PC-9 (cell line): ENCODE measurements at regions not wholly inside any gene's neighbourhood (a gene's known extent, or its start where the extent isn't known, plus 50 kb on each side); places are given as distances from the start of the nearest gene placed in this dataset.

ENCODE experiments used
- BruUV-seq: library from RNA; stranded (reverse); fragments of 400-500 nt; replicated peaks from 2 replicates; lab custom pipeline; 2021; lab: Mats Ljungman, UMichigan
- CTCF ChIA-PET: fragments of 300-600 bp; sonication (Branson Sonifier 250); formaldehyde crosslinking; loops from one replicate; lab custom pipeline; 2022; ENCODE audit warnings: antibody characterized with exemption; lab: Charles Lee
- POLR2A ChIA-PET: fragments of 300-600 bp; sonication (Branson Sonifier 250); formaldehyde crosslinking; loops from one replicate; lab custom pipeline; 2022; ENCODE audit warnings: antibody characterized with exemption; ENCODE audit not compliant: unreplicated experiment; lab: Charles Lee
- DNase-seq, 2 experiments: peaks; one replicate each; pipeline versions ENCODE4 v3.0.0 to v3.0.0-alpha.2; 2015 to 2022; ENCODE audit warnings: mixed read lengths in 1 of 2
- H2AFZ ChIP-seq: fragments of 200-600 bp; sonication (generic); 2 replicates; pipeline ENCODE4 v1.8.1; 2017; ENCODE audit warnings: antibody characterized with exemption
- H3F3A ChIP-seq: fragments of 200-600 bp; sonication (generic); 2 replicates; pipeline ENCODE4 v1.8.1; 2017; ENCODE audit warnings: antibody characterized with exemption, mild to moderate bottlenecking, low read depth; ENCODE audit not compliant: insufficient read depth
- H3K27ac ChIP-seq: fragments of 200-600 bp; sonication (generic); 2 replicates; pipeline ENCODE4 v1.6.1; 2016; ENCODE audit warnings: mixed run types
- H3K27me3 ChIP-seq: fragments of 200-600 bp; sonication (generic); 2 replicates; pipeline ENCODE4 v1.6.1; 2016; ENCODE audit warnings: low read depth, mixed run types; ENCODE audit not compliant: insufficient read depth
- H3K36me3 ChIP-seq: fragments of 200-600 bp; sonication (generic); 2 replicates; pipeline ENCODE4 v1.6.1; 2016; ENCODE audit warnings: low read depth, mixed run types
- H3K4me1 ChIP-seq: fragments of 200-600 bp; sonication (generic); replicated peaks from 2 replicates; pipeline ENCODE4 v1.6.1; 2016; ENCODE audit warnings: mixed run types; ENCODE audit not compliant: insufficient read depth
- H3K4me2 ChIP-seq: fragments of 200-600 bp; sonication (generic); 2 replicates; pipeline ENCODE4 v1.6.1; 2017; ENCODE audit warnings: mixed run types
- H3K4me3 ChIP-seq: fragments of 200-600 bp; sonication (generic); 2 replicates; pipeline ENCODE4 v1.6.1; 2016; ENCODE audit warnings: mixed run types
- H3K79me2 ChIP-seq: fragments of 200-600 bp; sonication (generic); 2 replicates; pipeline ENCODE4 v1.6.1; 2017; ENCODE audit warnings: low read depth, mixed run types
- H3K9me2 ChIP-seq: fragments of 200-600 bp; sonication (generic); 2 replicates; pipeline ENCODE4 v1.8.1; 2017; ENCODE audit warnings: mild to moderate bottlenecking; ENCODE audit not compliant: insufficient read depth
- H3K9me3 ChIP-seq: fragments of 200-600 bp; sonication (generic); 2 replicates; pipeline ENCODE4 v1.8.1; 2016; ENCODE audit warnings: low read depth; ENCODE audit not compliant: insufficient read depth
- H4K20me1 ChIP-seq: fragments of 200-600 bp; sonication (generic); 2 replicates; pipeline ENCODE4 v1.8.1; 2017; ENCODE audit not compliant: insufficient read depth
- EZH2 ChIP-seq: fragments of 200-600 bp; sonication (generic); IDR thresholded peaks from 2 replicates; pipeline ENCODE4 v1.8.0; 2017; ENCODE audit warnings: antibody characterized with exemption, low read depth
- intact Hi-C: fragments of 100-400 bp; cut with micrococcal nuclease; formaldehyde crosslinking; loops from one replicate; pipeline ENCODE4 v1.10.0; 2022; ENCODE audit not compliant: unreplicated experiment
- TF ChIP-seq, protein P1 (sequence below): fragments of 200-600 bp; sonication (generic); conservative IDR thresholded peaks from 2 replicates; pipeline ENCODE4 v1.6.1; 2017; ENCODE audit warnings: mixed run types, antibody characterized with exemption, mild to moderate bottlenecking, moderate library complexity

DNA sequence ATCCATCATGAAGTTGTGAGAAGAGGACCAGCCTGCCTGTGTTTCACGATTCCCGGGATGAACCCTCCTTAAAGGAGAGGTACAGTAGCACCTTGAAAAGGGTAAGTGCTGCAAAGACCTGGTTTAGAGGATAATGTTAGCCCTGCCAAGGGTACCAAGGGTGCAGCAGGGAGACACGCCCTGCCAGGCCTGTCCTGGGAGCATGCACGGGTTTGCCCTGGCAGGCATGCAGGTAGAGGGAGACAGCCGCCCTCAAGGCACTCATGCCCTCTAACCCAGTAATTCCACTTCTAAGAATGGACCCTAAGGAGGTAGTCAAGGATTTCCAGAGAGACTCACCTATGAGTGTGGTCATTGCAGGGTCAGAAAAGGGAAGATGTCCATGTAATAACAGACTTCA, 65.0 kb downstream of the DIO3 start:
- intact Hi-C loops, result loop anchor here (5.0 to 10.0 kb wide), 4 partner anchors 149 to 1242 kb away; partner anchors contain the start of genes CINP and TECPR2
- H3K4me1 ChIP-seq, result peaks cover 20% of the 10 kb centered on the region
- ChIA-PET POLR2A (no interaction called here), CTCF (no interaction called here)
- no peaks in the 10 kb centered on the region for H3K9me2 ChIP-seq
- no peak for DNase-seq
- H3K79me2 ChIP-seq, result no peaks in the 10 kb centered on the region
- TF ChIP-seq EZH2, result no peak
- TF ChIP-seq, protein P1, sequence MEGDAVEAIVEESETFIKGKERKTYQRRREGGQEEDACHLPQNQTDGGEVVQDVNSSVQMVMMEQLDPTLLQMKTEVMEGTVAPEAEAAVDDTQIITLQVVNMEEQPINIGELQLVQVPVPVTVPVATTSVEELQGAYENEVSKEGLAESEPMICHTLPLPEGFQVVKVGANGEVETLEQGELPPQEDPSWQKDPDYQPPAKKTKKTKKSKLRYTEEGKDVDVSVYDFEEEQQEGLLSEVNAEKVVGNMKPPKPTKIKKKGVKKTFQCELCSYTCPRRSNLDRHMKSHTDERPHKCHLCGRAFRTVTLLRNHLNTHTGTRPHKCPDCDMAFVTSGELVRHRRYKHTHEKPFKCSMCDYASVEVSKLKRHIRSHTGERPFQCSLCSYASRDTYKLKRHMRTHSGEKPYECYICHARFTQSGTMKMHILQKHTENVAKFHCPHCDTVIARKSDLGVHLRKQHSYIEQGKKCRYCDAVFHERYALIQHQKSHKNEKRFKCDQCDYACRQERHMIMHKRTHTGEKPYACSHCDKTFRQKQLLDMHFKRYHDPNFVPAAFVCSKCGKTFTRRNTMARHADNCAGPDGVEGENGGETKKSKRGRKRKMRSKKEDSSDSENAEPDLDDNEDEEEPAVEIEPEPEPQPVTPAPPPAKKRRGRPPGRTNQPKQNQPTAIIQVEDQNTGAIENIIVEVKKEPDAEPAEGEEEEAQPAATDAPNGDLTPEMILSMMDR, result no peak
- no peak overlapping the region for H3K4me2 ChIP-seq
- no TSS peak for BruUV-seq
- H3K36me3 ChIP-seq, result no peaks in the 10 kb centered on the region
- no peaks in the 10 kb centered on the region; the same call in 1 of the 2 replicates for H3F3A ChIP-seq
- H4K20me1 ChIP-seq, result no peaks in the 10 kb centered on the region
- no peaks in the 10 kb centered on the region for H3K9me3 ChIP-seq
- H3K4me3 ChIP-seq, result no peak overlapping the region
- no peaks in the 10 kb centered on the region for H3K27me3 ChIP-seq
- H2AFZ ChIP-seq, result no peak overlapping the region
- no peak overlapping the region for H3K27ac ChIP-seq

DNA sequence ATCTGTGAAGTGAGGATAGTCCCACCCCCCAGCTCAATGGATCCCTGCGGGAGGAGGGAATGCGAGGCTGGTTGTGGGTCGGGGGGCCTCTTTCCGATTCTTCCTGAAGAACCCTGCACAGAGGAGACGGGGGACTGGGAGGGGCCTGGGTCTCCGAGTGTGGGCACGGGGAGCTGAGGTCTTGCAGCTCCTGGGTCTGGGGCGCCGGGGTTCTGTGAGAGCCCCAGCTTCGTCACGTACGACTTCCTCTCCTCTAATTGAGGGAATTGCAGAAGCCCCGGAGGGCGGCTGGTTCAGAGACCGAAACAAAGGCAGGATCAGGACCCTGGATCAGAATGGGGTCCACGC, 66.6 kb downstream of the DIO3 start:
- Histone ChIP-seq H3K9me2 (no peaks in the 10 kb centered on the region), H2AFZ (no peak overlapping the region), H4K20me1 (no peaks in the 10 kb centered on the region), H3K9me3 (no peaks in the 10 kb centered on the region), H3K27ac (no peak overlapping the region), H3K4me1 (peaks cover 20% of the 10 kb centered on the region), H3K4me3 (no peak overlapping the region), H3F3A (no peaks in the 10 kb centered on the region; the same call in 1 of the 2 replicates), H3K4me2 (peak overlapping the region; percentile 62), H3K27me3 (no peaks in the 10 kb centered on the region), H3K36me3 (no peaks in the 10 kb centered on the region), H3K79me2 (no peaks in the 10 kb centered on the region)
- ChIA-PET CTCF (interaction anchor here (0.6 to 0.9 kb wide), 2 partner anchors 888 to 891 kb away, joined by 3 to 16 read pairs; no protein-coding TSS in a partner anchor), POLR2A (interaction anchor here (0.6 kb wide), 1 partner anchor 882 kb away, joined by 4 read pairs; no protein-coding TSS in a partner anchor)
- TF ChIP-seq EZH2, result no peak
- TF ChIP-seq, protein P1, result no peak
- intact Hi-C loops, result loop anchor here (2.0 to 10.0 kb wide), 6 partner anchors 151 to 1243 kb away; partner anchors contain the start of genes CINP and TECPR2
- DNase-seq, result no peak
- no TSS peak for BruUV-seq

DNA sequence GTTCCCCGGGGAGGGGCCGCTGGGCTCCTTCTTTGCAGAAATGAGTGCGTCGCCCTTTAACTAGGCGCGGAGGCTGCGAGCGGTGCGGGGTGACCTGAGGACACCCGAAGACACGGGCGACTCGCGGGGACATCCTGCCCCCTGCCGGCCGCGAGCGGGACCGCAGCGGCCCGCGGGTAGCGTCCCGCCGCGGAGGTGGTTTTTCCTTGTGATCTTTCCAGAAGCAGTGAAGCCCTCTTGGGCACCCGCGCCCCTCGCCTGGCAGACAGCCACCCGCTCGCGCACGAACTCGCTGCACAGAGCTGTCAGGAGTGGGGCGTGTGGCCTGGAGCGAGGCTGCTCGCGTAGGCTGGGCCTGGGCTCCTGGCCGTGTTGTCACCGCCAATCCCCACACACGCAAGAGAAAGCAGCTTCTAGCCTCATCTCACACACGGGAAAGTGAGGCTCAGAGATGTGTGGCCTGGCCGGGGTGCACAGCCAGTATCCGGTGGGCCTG, 67.2 kb downstream of the DIO3 start:
- TF ChIP-seq EZH2, result no peak
- TF ChIP-seq, protein P1, result peak; percentile 100
- Histone ChIP-seq H3K4me3 (no peak overlapping the region), H2AFZ (peak overlapping the region; percentile 49; the same call in 1 of the 2 replicates), H4K20me1 (no peaks in the 10 kb centered on the region), H3K36me3 (no peaks in the 10 kb centered on the region), H3K27ac (no peak overlapping the region), H3K4me2 (peak overlapping the region; percentile 62), H3K4me1 (peaks cover 19% of the 10 kb centered on the region), H3K79me2 (no peaks in the 10 kb centered on the region), H3K27me3 (no peaks in the 10 kb centered on the region), H3K9me2 (no peaks in the 10 kb centered on the region), H3F3A (no peaks in the 10 kb centered on the region; the same call in 1 of the 2 replicates), H3K9me3 (no peaks in the 10 kb centered on the region)
- peak; percentile 64 to 92 for DNase-seq
- no TSS peak for BruUV-seq
- POLR2A ChIA-PET, result no interaction called here
- CTCF ChIA-PET, result interaction anchor here (0.6 kb wide), 1 partner anchor 132 kb away, joined by 7 read pairs; no protein-coding TSS in a partner anchor
- intact Hi-C loops, result loop anchor here (2.0 to 10.0 kb wide), 6 partner anchors 151 to 1244 kb away; partner anchors contain the start of genes CINP and TECPR2
